HS-27A (cell line): ENCODE measurements at regions not wholly inside any gene's neighbourhood (a gene's known extent, or its start where the extent isn't known, plus 50 kb on each side); places are given as distances from the start of the nearest gene placed in this dataset.

Source experiments
- DNase-seq: peaks from one replicate; pipeline ENCODE4 v3.0.0-alpha.2; 2012; ENCODE audit warnings: low read depth, missing footprints

DNA sequence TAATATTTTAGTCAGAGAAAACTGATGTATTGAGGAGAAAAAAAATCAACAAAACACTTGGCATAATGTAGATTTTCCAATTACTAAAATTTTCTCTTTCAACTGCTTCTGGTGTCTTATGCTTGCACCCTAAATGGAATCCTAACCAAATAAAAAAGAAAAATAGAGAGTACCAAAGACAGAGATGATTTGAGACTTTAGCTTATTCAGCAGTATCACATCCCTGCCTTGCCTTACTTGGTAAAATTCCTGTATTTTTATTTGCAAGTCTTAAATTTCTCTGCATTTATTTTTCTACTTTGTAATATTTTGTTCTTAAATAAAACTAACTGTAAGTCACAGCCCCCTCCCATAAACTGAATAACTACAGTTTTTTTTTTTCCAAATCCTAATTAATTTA is 950.5 kb upstream of the INTU start:
- no peak for DNase-seq

DNA sequence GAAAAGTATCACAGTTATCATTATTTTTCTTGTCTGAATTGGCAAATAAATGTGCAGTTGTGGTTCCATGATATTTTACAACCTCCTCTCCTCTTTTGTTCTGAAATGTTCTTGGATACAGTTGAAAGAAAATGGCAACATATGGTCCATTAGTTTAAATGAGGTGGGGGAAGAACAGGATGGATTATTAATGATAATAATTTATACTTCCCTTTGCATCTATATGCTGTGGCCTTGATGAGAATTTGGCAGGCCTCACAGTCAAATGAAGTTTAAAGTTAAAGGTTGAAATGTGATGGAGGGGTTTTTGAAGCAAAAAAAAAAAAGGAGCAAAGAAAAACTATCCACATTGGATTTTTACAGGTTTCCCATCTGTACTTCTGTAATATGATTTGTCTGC is 946.3 kb upstream of the INTU start:
- DNase-seq = no peak

DNA sequence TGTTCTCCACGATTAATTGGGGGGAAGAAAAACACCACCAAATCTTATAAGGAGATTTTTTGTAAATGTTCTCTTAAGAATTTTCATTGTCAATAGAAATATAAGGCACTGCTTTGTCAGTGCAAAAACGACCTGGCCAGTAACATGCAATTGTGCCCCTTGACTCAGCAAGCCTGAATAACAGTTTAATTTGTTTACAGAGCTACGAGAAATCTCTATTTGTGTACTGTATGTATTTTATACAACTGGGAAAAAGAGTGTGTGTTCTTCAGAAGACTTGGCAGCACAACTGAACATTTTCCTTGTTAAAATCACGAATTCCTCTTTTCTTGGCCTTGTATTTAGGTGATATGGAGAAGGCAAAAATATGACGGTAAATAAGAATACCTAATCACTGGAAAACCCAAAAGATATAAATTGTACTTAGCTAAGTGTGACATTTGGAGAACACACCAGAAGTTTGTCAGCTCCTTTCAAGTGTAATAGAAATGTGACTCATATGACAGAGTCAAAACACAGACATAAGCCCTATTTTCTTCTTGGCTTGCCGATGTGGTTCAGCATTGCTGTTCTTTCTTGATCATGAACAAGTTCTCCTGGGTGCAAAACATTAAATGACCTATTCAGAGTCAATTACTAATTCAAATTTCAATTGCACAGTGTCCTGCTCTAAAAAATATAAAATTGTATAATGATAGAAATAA is 945.0 kb upstream of the INTU start:
- no peak for DNase-seq

DNA sequence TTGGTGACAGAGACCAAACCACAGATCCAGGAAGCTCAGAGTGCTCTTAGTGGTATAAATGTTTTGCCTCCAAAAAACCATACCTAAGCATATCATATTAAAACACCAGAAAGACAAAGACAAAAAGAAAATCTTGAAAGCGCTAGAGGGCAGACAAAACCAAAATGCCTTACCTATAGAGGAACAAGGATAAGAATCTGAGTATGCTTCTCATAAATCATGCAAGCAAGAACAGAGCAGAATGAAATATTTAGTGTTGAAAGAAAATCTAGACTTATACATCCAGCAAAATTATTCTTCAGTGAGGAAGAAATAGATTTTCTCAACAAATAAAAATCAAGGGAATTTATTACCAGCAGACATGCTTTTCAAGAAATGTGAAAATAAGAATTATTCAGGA is 941.0 kb upstream of the INTU start:
- no peak for DNase-seq

DNA sequence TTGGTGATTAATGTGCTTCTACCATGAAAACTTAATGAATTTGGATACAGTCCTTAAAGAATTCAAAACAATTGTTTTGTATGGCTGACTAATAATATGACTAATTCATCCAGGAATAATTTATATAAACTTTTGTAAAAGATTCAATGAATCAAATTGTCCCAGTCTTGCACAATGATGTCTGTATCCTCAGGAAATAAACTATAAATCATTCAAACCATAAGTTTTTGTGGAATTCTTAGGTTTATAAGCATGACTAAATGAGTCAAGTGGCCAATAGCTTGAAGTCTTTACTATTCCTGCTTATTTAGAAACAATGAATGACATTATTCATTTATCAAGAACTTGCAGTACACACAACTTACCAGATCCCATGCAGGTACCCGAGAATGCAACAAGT is 935.0 kb upstream of the INTU start:
- no peak for DNase-seq

DNA sequence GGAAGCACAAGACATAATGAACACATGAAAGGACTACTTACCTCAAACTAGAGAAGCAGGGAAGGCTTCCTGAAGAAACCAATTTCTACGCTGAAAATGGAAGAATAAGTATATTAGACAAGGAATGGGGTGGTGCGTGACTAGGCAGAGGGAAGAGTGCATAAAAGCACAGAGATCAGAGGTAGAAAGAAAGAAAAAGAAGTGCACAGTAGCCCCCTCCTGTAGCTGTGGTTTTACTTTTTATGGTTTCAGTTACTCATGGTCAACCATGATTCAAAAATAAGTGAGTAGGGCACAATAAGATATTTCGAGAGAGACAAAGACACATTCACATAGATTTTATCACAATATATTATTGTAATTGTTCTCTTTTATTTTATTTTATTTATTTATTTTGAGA is 934.5 kb upstream of the INTU start:
- DNase-seq = no peak

DNA sequence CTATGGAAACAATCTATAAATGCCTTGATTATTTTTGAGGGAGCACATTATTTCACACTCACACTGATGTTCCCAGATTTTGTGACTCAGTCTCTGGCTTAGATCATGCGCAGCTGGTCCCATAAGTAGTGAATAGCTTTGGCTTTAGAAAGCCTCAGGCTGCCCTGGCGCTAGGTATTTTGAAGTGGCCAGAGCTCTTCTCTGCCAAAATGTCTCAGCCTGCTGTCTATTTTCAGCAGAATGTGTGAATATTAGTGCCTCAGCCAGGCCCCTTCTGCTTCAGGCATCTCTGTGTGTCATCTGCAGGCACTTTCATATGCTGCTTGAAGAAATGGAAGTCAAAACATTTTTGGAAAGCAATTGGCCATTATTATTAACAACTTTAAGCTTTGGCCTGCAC is 931.0 kb upstream of the INTU start:
- DNase-seq = no peak

DNA sequence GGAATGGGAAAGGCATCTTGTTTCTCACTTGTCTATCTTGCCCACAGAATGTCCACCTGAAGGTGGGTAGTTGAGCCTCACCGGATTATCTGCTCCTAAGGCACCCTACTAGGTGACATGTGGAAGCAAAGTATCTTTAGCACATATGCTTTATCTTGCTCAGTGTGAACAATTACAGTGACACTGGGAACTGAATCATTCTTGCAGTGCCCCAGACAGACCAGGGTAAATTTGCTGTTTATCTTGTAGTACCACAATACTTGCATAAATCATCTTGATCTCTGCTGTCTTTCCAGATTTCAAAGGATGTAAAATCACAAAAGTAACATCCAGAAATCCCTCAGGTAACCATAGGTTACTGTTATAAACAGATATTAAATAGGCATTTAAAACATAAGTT is 930.0 kb upstream of the INTU start:
- no peak for DNase-seq

DNA sequence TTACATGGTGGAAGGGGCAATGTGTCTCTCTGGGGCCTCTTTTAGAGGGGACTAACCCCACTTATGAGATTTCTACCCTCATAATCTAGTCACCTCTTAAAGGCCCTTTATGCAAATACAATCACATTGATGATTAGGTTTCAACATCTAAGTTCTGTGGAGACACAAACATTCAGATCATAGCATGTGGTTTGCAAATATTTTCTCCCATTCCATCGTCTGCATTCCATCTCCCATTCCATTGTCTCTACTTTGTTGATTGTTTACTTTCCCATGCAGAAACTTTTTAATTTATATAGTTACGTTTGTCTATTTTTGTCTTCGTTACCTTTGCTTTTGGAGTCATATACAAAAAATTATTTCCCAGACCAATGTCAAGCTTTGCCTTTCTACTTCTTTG is 927.5 kb upstream of the INTU start:
- DNase-seq = no peak

DNA sequence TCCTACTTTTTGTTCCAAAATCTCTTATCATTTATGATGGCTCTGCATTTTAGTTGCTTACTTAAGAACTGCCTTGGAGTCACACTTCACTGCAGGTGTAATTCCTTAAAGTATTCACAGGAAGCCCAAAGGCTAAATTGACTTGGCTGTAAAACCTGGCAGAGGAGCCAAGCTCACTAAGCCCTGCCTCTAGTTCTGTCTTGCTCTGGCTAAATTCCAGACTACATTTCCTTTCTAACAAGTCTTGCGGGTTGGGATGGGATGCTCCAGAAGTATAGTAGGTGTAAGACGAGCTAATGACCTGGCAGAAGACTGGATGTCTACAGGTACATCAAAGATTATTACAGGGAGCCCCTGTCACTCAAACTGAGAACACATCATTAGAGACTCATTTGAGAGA is 924.0 kb upstream of the INTU start:
- DNase-seq = no peak

DNA sequence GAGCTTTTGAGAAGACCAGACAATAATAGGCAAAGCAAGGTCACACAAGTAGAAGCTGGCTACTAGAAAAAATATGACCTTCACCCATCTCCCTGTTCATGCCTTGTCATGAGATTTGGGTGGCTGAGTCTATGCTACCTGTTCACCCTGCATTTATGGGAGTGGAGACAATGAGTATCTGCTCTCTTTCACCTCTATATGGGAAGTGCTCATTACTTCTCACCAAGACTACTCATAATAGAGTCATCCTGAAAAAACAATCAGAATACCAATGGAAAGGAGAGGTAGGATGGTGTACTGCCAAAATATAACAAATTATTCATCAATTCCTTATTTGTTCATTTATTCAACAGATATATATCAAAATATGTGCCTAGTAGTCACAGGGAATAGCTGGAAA is 921.8 kb upstream of the INTU start:
- DNase-seq = no peak

DNA sequence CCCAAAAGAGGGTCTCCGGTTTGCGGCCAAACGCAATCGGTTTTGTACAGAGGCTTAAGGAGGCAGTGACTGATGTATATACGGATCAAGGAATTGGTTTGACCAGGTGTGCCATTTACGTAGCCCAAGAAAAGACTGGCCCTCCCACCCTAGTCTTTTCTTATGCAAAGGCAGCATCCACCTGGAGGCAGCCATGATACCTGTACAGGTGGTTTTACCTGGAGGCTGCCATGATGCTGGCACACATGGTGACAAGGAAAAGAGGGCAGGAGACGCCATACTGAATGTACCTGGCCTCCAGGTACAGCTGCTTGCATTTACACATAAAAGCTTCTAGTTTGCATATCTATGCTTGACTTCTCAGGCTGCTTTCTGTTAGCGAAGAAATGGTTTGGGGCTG is 917.7 kb upstream of the INTU start:
- DNase-seq = no peak

DNA sequence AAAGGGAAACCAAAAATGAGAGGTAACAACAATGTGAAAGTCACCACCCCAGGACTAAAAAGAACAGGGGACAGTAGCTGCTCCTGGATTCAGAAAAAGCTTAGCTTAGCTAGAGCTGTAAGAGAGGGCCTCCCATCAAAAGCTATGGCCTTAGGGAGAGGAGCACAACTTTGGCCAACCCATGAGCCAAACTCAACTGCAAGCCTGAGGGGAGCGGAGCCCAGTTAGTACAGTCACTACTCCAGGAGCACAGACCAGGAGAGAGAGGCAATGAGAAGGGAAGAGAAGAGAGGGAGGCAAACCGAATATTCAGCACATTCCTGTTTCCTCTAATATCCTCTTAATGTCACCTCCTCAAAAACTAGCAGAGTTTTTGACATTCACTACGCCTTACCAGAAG is 917.1 kb upstream of the INTU start:
- DNase-seq = no peak

DNA sequence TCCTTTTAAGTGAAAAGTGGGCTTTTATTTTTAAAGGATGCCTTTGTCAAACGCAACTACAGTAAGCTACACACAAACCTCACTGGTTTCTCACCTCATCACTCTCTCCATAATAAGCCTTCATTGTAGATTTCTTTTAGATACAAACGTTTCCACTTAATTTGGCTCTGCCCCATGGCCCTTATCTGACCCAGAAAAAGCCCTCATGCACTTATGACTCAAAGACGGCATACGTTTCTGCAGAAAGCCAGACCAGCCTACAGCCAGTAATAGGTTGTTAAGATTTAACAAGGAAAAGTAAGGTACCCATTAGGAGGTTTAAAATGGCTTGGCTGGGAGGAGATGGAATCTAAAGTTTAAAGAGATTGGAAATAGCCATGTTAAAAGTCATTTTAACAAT is 914.6 kb upstream of the INTU start:
- no peak for DNase-seq

DNA sequence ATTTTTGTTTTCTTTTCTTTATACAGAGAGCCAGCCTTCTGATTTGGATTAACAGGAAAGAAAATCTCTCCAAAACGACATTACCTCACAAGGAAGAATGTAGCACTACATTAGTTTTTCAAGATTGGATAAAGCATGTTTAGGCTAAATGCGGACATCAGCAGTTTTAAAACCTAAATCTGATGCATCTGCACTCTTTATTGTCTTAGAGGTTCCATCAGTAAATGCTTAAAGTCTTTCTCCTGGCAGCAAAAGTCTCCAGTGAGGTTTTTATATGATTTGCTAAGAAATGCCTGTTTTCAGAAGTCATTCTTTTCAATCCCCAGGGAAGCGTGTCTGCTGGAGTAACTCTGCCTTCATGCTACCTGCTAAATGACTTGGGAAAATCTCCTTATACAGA is 912.9 kb upstream of the INTU start:
- DNase-seq = no peak

DNA sequence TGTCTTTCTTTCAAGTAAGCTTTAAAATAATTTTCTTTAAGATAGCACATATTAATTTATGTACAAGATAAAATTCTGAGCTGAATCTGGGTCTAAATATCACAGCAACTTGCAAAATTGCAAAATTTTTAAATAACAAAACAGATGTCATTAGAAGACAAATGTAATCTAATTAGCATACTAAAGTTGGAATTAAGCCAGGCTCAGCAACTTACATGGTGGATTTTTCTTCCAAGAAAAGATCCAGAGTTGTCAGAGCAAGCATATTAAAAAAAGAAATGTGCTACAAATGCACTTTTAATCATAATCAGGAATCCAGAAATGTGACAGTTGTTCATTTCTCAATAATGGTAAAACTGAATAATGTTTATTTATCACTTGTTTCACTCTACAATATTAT is 906.9 kb upstream of the INTU start:
- DNase-seq = no peak

DNA sequence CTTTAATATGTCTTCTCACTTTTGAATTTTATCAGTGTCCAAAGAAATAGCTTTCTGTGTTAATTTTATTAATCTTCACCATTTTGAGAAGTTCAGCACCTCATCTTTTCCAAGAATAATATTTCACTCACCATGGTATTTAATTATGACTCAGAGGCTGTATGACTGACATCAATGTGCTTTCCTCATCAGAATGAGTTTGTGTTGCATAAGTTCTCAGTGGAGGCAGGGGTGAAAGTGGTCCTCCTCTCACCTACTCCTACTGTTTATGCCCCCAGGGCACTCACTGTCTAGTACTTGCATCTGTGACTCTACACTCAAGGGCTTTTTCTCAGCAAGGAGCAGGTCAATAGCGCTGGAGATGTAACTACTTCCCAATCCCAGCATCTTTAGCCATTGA is 905.3 kb upstream of the INTU start:
- DNase-seq = no peak

DNA sequence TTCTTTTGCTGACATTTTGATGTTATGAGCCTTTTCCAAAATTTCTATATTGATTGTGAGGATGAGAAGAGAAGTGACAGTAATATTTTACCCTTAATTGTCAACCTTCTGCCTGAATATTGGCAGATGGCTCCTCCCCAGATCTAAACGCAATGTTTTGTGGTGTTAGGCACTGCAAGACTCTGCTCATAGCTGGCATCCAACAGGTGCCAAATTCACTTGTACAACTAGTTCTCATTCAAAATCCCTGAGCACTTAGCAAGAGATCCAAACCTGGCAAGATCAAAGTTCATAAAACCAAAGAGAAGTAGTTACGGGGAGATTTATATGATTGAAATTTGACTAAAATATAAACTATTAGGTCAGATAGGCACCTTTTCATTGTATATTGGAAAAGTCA is 901.7 kb upstream of the INTU start:
- DNase-seq = no peak

DNA sequence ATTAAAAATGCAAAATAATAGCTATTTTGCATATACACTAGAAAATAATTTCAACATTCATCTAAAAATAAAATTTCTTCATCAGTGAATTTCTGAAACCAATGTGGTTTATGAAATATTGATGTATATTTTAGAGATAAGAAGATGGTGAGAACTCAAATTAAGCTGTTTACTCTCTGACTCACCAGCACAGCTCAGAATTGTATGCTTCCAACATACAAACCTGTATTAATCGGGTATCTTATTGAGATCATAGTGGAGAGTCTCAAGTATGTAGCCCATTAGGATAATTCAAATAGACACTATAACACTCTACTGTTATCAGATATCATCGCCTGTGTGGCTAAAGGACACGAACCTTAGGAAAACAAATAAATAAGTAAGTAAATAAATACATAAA is 899.5 kb upstream of the INTU start:
- DNase-seq = no peak

DNA sequence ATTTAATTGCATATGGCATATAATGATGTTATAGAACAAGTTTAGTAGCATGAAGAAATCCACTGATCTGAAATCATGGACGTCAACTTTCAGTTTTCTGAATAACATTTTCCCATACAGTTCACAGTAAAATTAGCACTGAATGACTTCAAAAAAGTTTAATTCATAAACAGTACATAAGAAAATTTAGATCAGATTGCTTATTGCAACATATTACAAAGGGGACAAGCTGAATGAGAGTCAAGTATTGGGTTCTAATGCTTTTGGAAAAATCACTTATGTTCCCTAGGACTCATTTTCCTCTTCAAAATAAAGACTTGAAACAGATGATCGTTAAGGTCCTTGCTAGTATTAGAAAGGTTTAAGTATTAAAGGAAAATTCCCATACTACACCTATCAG is 898.3 kb upstream of the INTU start:
- no peak for DNase-seq

DNA sequence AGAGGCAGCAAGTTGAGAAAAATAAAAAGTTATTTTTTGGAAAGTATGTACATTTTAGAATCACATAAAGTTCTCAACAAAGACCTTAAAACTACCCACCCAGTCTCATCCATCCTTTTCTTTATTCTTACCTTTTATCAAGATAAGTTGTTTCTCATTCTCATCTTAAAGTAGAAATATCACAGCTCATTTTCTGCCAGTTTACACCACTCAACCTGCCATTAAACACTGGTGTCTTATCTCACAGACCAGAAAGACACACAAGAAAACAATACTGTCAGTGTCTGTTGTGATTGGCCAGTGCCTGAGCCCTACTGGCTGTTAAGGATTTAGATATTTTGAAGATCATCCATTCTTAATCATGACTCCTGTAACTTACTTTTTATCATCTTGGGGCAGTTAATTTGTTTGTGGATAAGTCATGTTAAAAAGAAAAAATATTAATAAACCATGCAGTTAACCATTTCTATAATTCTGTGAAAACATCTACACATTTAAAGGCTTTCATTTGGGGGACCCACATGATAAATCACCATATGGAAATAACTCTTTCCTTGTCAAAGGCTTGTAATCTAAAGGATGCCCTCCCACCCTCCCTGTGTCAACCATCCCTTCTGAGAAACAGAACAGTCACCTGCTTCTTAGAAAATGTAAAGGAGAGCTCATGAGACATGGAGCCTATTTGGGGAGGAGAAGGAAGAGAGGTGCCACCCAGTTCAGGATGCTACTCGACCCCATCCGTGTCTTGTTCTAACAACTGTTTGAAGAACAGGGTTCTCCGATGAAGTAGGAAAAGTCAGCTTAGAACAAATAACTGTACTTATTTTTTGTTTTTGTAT is 897.2 kb upstream of the INTU start:
- DNase-seq = no peak

DNA sequence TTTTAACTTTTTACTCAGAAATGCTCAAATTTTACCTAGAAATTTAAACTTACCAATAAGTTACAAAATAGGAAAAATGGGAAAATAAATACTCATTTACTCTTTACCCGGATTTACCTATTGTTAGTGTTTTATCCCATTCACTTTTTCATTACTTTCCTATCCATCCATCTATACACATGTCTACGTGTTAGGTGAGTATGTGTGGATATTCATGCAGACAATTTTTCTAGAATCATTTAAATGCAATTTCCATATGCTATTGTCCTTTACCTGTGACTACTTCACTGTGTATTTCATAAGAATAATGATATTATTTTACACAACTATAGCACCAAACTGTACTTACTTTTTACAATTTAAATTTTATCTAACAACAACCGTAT is 896.6 kb upstream of the INTU start:
- no peak for DNase-seq

DNA sequence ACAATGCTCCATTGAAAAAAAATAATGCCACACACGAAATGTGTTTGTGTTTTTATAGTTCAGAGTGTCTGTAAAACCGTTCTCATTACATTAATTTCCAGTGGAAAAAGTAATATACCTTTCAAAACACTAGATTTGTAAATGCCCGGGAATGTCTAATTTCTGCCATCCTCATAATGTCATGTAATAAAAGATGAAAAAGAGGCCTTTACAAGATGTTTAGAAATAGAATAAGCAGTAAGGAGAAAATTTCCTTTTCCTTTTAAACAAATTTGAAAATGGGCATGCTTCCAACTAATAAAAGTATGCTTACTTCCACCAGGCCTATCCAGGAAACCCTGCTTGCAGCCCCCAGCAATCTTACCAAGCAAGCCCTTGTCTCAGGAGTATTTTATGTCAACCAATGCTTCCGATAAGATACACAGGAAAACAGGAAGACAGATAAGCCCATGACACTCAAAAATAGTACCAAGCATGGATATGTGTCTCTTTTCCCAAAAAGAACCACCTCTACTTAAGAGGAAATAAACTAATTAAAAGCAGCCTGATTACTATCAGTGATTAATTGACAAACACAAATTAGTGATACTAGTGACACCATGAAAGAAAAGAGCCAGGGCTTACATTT is 894.7 kb upstream of the INTU start:
- DNase-seq = no peak

DNA sequence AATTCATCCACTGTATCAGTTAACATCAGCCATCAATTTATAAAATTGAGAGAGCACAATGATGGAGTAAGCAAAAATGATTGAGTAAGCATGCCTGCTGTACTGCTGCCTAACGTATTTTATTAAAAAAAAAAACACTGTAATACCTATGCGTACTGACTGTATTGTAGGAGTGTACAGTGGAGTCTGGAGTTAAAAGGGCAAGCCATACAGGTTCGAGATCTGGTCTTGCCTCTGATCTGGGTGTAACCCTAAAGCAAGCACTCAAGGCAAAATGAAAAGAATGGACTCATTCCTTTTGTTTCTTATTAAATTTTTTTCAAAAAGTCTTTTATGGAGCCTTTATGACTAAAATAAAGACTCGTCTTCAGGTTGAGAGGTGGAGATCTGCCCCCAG is 894.2 kb upstream of the INTU start:
- no peak for DNase-seq
